ENCODE measurements at regions not wholly inside any gene's neighbourhood (a gene's known extent, or its start where the extent isn't known, plus 50 kb on each side); places are given as distances from the start of the nearest gene placed in this dataset.
A peak's percentile ranks its signal among the peaks of the same experiment; 100 is the strongest.

- H3K27me3 ChIP-seq = no peaks in the 10 kb centered on the region
- no peaks in the 10 kb centered on the region for H3K4me1 ChIP-seq
- peaks cover 0 to 9% (median 0%) of the 10 kb centered on the region in 12 donors for H3K9me3 ChIP-seq
- intact Hi-C loops (cut with DNase I) = no loop called here
- H3K36me3 ChIP-seq = no peaks in the 10 kb centered on the region
- no peak for TF ChIP-seq POLR2A (IDR thresholded peaks at IDR 0.05)
- TF ChIP-seq CTCF (IDR thresholded peaks at IDR 0.05) = peak in 1 of 12 donors; percentile 10
- 60 to 71% (median 64%) methylated on average over 3 of the region's 3 CpGs for WGBS, 4 donors
- H3K4me3 ChIP-seq = no peak overlapping the region
- DNase-seq (no peak), ATAC-seq (no peak)
- H3K27ac ChIP-seq = no peak overlapping the region
These were observed 482.2 kb upstream of the CELF4 start for GRCh38 chr18:38047820-38048219.

- Histone ChIP-seq H3K27ac (no peak overlapping the region), H3K4me1 (no peaks in the 10 kb centered on the region), H3K36me3 (no peaks in the 10 kb centered on the region), H3K9me3 (peaks cover 0 to 8% (median 0%) of the 10 kb centered on the region in 12 donors), H3K27me3 (no peaks in the 10 kb centered on the region), H3K4me3 (no peak overlapping the region)
- intact Hi-C loops (cut with DNase I) = no loop called here
- ATAC-seq = no peak
- WGBS, 4 donors = 77 to 91% (median 80%) methylated on average over 3 of the region's 3 CpGs
- no peak for DNase-seq
- no peak for TF ChIP-seq CTCF (IDR thresholded peaks at IDR 0.05)
- TF ChIP-seq POLR2A (IDR thresholded peaks at IDR 0.05) = no peak
These were observed 481.1 kb upstream of the CELF4 start for GRCh38 chr18:38046651-38047050.

DNA sequence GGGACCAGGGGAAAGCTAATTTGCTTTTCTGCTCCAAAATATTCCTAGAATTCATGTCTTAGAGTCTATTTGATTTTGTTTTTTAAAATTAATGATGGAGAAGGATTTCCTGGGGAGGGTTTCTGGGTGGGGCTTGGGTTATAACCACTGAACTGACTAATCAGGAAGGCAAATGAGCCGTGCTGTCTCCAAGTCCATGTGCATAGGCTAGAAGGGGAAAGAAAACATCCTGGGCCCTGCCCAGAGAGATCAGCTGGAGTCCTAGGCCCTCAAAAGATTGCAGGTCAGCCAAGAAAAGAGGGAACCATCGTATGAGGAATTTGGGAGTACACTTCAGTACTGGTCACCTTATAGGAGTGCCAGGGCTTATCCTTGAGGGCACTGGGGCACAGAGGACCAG is 480.2 kb upstream of the CELF4 start:
- intact Hi-C loops (cut with DNase I) = no loop called here
- Histone ChIP-seq H3K27ac (no peak overlapping the region), H3K36me3 (no peaks in the 10 kb centered on the region), H3K9me3 (no peaks in the 10 kb centered on the region), H3K4me3 (no peak overlapping the region), H3K4me1 (no peaks in the 10 kb centered on the region), H3K27me3 (no peaks in the 10 kb centered on the region)
- DNase-seq (no peak), ATAC-seq (no peak)
- TF ChIP-seq CTCF (IDR thresholded peaks at IDR 0.05) (no peak), POLR2A (IDR thresholded peaks at IDR 0.05) (no peak)
- 56 to 77% (median 67%) methylated on average over 2 of the region's 2 CpGs for WGBS, 4 donors

- intact Hi-C loops (cut with DNase I) = no loop called here
- Histone ChIP-seq H3K27me3 (peaks cover 0 to 11% (median 0%) of the 10 kb centered on the region in 9 donors), H3K4me3 (no peak overlapping the region), H3K27ac (no peak overlapping the region), H3K36me3 (no peaks in the 10 kb centered on the region), H3K9me3 (no peaks in the 10 kb centered on the region), H3K4me1 (no peaks in the 10 kb centered on the region)
- TF ChIP-seq POLR2A (IDR thresholded peaks at IDR 0.05) (no peak), CTCF (IDR thresholded peaks at IDR 0.05) (no peak)
- no peak for ATAC-seq
- whole genome bisulfite sequencing, 4 donors = 77 to 87% (median 82%) methylated on average over 6 of the region's 6 CpGs
- DNase-seq = no peak
These were observed 476.8 kb upstream of the CELF4 start for GRCh38 chr18:38042211-38042890.
